Neural cell (in vitro differentiated cells): ENCODE measurements at regions not wholly inside any gene's neighbourhood (a gene's known extent, or its start where the extent isn't known, plus 50 kb on each side); places are given as distances from the start of the nearest gene placed in this dataset.

ENCODE experiments used
- H2AFZ ChIP-seq: fragments of 200-600, 300-800 bp; sonication (generic), shearing (Covaris generic); 2 replicates; pipeline ENCODE4 v1.6.0; 2014; ENCODE audit warnings: low read depth, mild to moderate bottlenecking, antibody characterized with exemption, low read length, moderate library complexity
- H3F3A ChIP-seq: fragments of 200-600 bp; shearing (Covaris generic); 2 replicates; pipeline ENCODE4 v1.6.1; 2016; ENCODE audit warnings: mild to moderate bottlenecking, moderate library complexity, mixed read lengths, antibody characterized with exemption, low read length; ENCODE audit not compliant: insufficient read depth, poor library complexity, severe bottlenecking
- H3K27ac ChIP-seq: fragments of 200-600, 300-800 bp; sonication (generic), shearing (Covaris generic); 2 replicates; pipeline ENCODE4 v1.5.1; 2014; ENCODE audit warnings: mild to moderate bottlenecking, low read length, moderate library complexity
- H3K27me3 ChIP-seq: fragments of 300-800, 200-600 bp; sonication (generic), shearing (Covaris generic); 2 replicates; pipeline ENCODE4 v1.6.0; 2014; ENCODE audit warnings: mild to moderate bottlenecking, low read depth, low read length, moderate library complexity; ENCODE audit not compliant: insufficient read depth
- H3K36me3 ChIP-seq: fragments of 300-800, 200-600 bp; sonication (generic), shearing (Covaris generic); 2 replicates; pipeline ENCODE4 v1.5.1; 2014; ENCODE audit warnings: mild to moderate bottlenecking, antibody characterized with exemption, low read length, moderate library complexity; ENCODE audit not compliant: insufficient read depth
- H3K4me2 ChIP-seq: fragments of 300-800, 200-600 bp; sonication (generic), shearing (Covaris generic); 2 replicates; pipeline ENCODE4 v1.6.0; 2014; ENCODE audit warnings: mild to moderate bottlenecking, low read length
- H3K4me3 ChIP-seq: fragments of 300-800, 200-600 bp; sonication (generic), shearing (Covaris generic); 2 replicates; pipeline ENCODE4 v1.5.1; 2014; ENCODE audit warnings: mild to moderate bottlenecking, low read length, moderate library complexity
- H3K79me2 ChIP-seq: fragments of 200-600 bp; shearing (Covaris generic); replicated peaks from 2 replicates; pipeline ENCODE4 v1.6.0; 2014; ENCODE audit warnings: mild to moderate bottlenecking, low read length, moderate library complexity; ENCODE audit not compliant: insufficient read depth
- H3K9ac ChIP-seq: fragments of 300-800, 200-600 bp; sonication (generic), shearing (Covaris generic); 2 replicates; pipeline ENCODE4 v1.6.1; 2016; ENCODE audit warnings: mild to moderate bottlenecking, low read length, mixed read lengths
- H3K9me2 ChIP-seq: fragments of 200-600 bp; shearing (Covaris generic); 2 replicates; pipeline ENCODE4 v1.6.1; 2016; ENCODE audit warnings: mild to moderate bottlenecking, low read length, mixed read lengths; ENCODE audit not compliant: insufficient read depth
- H3K9me3 ChIP-seq: fragments of 200-600, 300-800 bp; sonication (generic), shearing (Covaris generic); 2 replicates; pipeline ENCODE4 v1.6.1; 2016; ENCODE audit warnings: mild to moderate bottlenecking, mixed run types, low read length, moderate library complexity, mixed read lengths
- H4K20me1 ChIP-seq: fragments of 200-600 bp; shearing (Covaris generic); 2 replicates; pipeline ENCODE4 v1.6.1; 2016; ENCODE audit warnings: mild to moderate bottlenecking, mixed run types; ENCODE audit not compliant: insufficient read depth
- EP300 ChIP-seq: fragments of 450-650 bp; conservative IDR thresholded peaks from 2 replicates; pipeline ENCODE4 v1.6.1; 2014; ENCODE audit warnings: antibody characterized with exemption, mild to moderate bottlenecking, moderate library complexity; ENCODE audit not compliant: poor library complexity, severe bottlenecking
- EZH2 ChIP-seq: fragments of 200-600, 300-800 bp; shearing (Covaris generic), sonication (generic); IDR thresholded peaks from 2 replicates; pipeline ENCODE4 v1.6.1; 2014; ENCODE audit warnings: antibody characterized with exemption, low read length, borderline replicate concordance, mild to moderate bottlenecking; ENCODE audit not compliant: insufficient read depth, poor library complexity, severe bottlenecking
- MXI1 ChIP-seq: fragments of 450-650 bp; conservative IDR thresholded peaks from 2 replicates; pipeline ENCODE4 v1.6.1; 2014; ENCODE audit warnings: antibody characterized with exemption, mild to moderate bottlenecking; ENCODE audit not compliant: poor library complexity, severe bottlenecking
- POLR2AphosphoS5 ChIP-seq: IDR thresholded peaks from 2 replicates; pipeline ENCODE4 v1.6.1; 2012
- RAD21 ChIP-seq: fragments of 450-650 bp; conservative IDR thresholded peaks from 2 replicates; pipeline ENCODE4 v1.6.1; 2014; ENCODE audit warnings: antibody characterized with exemption, mild to moderate bottlenecking, moderate library complexity
- SMC3 ChIP-seq: fragments of 450-650 bp; conservative IDR thresholded peaks from 2 replicates; pipeline ENCODE4 v1.6.1; 2014; ENCODE audit warnings: antibody characterized with exemption, mild to moderate bottlenecking, moderate library complexity; ENCODE audit not compliant: poor library complexity
- TAF1 ChIP-seq: IDR thresholded peaks from 2 replicates; pipeline ENCODE4 v1.6.1; 2012; ENCODE audit warnings: low read depth
- TF ChIP-seq, protein P1 (sequence below): IDR thresholded peaks from 2 replicates; pipeline ENCODE4 v1.6.1; 2012; ENCODE audit warnings: borderline replicate concordance
- TF ChIP-seq, protein P2 (sequence below): fragments of 450-650 bp; IDR thresholded peaks from 2 replicates; pipeline ENCODE4 v1.5.1; 2014; ENCODE audit warnings: antibody characterized with exemption, mild to moderate bottlenecking, moderate library complexity; ENCODE audit not compliant: poor library complexity, severe bottlenecking

DNA sequence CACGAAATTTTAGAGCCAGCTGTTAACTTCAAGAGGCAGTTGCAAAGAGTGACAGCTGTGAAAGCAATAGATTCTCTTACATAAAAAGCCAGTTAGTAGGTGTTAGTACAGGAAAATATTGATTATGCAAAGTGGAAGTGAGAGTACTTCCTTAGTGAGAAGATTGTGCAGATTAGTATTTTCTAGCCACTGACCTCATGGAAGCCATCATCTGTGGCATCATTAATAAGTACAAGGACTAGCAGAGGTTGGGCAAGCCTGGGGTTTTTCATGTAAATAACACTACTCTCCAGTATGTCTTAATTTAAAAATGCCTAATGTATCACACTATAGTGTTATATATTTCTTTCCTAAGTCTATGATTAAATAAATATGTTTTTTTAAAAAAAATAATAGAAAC, 166.2 kb upstream of the DTNA start:
- H3K9me3 ChIP-seq: no peaks in the 10 kb centered on the region
- H4K20me1 ChIP-seq: no peaks in the 10 kb centered on the region
- no peaks in the 10 kb centered on the region for H3K27me3 ChIP-seq
- no peak overlapping the region for H3K4me3 ChIP-seq
- H3F3A ChIP-seq: no peaks in the 10 kb centered on the region
- H3K9me2 ChIP-seq: no peaks in the 10 kb centered on the region
- no peak overlapping the region for H2AFZ ChIP-seq
- H3K27ac ChIP-seq: no peak overlapping the region
- TF ChIP-seq POLR2AphosphoS5 (no peak), EZH2 (no peak), TAF1 (no peak)
- TF ChIP-seq, protein P1, sequence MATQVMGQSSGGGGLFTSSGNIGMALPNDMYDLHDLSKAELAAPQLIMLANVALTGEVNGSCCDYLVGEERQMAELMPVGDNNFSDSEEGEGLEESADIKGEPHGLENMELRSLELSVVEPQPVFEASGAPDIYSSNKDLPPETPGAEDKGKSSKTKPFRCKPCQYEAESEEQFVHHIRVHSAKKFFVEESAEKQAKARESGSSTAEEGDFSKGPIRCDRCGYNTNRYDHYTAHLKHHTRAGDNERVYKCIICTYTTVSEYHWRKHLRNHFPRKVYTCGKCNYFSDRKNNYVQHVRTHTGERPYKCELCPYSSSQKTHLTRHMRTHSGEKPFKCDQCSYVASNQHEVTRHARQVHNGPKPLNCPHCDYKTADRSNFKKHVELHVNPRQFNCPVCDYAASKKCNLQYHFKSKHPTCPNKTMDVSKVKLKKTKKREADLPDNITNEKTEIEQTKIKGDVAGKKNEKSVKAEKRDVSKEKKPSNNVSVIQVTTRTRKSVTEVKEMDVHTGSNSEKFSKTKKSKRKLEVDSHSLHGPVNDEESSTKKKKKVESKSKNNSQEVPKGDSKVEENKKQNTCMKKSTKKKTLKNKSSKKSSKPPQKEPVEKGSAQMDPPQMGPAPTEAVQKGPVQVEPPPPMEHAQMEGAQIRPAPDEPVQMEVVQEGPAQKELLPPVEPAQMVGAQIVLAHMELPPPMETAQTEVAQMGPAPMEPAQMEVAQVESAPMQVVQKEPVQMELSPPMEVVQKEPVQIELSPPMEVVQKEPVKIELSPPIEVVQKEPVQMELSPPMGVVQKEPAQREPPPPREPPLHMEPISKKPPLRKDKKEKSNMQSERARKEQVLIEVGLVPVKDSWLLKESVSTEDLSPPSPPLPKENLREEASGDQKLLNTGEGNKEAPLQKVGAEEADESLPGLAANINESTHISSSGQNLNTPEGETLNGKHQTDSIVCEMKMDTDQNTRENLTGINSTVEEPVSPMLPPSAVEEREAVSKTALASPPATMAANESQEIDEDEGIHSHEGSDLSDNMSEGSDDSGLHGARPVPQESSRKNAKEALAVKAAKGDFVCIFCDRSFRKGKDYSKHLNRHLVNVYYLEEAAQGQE: no peak
- TF ChIP-seq, protein P2, sequence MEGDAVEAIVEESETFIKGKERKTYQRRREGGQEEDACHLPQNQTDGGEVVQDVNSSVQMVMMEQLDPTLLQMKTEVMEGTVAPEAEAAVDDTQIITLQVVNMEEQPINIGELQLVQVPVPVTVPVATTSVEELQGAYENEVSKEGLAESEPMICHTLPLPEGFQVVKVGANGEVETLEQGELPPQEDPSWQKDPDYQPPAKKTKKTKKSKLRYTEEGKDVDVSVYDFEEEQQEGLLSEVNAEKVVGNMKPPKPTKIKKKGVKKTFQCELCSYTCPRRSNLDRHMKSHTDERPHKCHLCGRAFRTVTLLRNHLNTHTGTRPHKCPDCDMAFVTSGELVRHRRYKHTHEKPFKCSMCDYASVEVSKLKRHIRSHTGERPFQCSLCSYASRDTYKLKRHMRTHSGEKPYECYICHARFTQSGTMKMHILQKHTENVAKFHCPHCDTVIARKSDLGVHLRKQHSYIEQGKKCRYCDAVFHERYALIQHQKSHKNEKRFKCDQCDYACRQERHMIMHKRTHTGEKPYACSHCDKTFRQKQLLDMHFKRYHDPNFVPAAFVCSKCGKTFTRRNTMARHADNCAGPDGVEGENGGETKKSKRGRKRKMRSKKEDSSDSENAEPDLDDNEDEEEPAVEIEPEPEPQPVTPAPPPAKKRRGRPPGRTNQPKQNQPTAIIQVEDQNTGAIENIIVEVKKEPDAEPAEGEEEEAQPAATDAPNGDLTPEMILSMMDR: no peak
- no peaks in the 10 kb centered on the region for H3K36me3 ChIP-seq
- H3K9ac ChIP-seq: no peak overlapping the region
- no peaks in the 10 kb centered on the region for H3K79me2 ChIP-seq
- no peak overlapping the region for H3K4me2 ChIP-seq

DNA sequence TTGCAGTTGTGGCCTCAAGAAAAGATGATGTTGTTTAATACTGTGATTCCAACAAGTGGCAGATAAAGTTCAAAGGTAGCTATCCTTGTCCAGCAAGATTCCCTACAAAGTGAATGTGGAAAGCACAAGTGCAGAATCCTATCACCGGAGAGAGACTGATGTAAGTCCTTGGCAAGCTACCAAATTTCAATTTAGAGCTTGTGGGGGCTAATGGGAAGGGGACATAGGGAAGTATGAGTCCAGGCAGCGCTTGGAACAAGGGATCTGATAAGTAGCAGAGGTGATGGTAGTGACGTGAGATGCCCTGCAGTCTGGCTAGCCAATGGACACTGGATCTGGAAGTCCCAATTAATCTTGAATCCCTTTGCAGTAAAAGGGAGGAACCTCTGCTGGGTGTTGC, 165.2 kb upstream of the DTNA start:
- no peak overlapping the region for H3K4me3 ChIP-seq
- no peaks in the 10 kb centered on the region for H3F3A ChIP-seq
- H3K79me2 ChIP-seq: no peaks in the 10 kb centered on the region

More for the DNA sequence above, 165.2 kb upstream of the DTNA start:
- Histone ChIP-seq H2AFZ (no peak overlapping the region), H4K20me1 (no peaks in the 10 kb centered on the region), H3K27ac (no peak overlapping the region), H3K9me2 (no peaks in the 10 kb centered on the region), H3K36me3 (no peaks in the 10 kb centered on the region), H3K9ac (no peak overlapping the region), H3K9me3 (no peaks in the 10 kb centered on the region), H3K4me2 (no peak overlapping the region), H3K27me3 (no peaks in the 10 kb centered on the region)
- TF ChIP-seq, protein P2: no peak
- no peak for TF ChIP-seq POLR2AphosphoS5
- no peak for TF ChIP-seq SMC3
- no peak for TF ChIP-seq RAD21
- TF ChIP-seq EZH2: no peak
- TF ChIP-seq EP300: no peak
- no peak for TF ChIP-seq TAF1
- TF ChIP-seq, protein P1: no peak
- TF ChIP-seq MXI1: no peak
